NOMO-1 treated with DMSO at 0.1 percent for 48 hours (cell line): ENCODE measurements at regions not wholly inside any gene's neighbourhood (a gene's known extent, or its start where the extent isn't known, plus 50 kb on each side); places are given as distances from the start of the nearest gene placed in this dataset.

Source experiments
- DNase-seq: peaks from one replicate; lab custom pipeline; 2025; ENCODE audit not compliant: unreplicated experiment; lab: John Stamatoyannopoulos, UW

- DNase-seq: no peak
Observed at GRCh38 chr20:63116412-63117106, 99.4 kb downstream of the YTHDF1 start.

DNA sequence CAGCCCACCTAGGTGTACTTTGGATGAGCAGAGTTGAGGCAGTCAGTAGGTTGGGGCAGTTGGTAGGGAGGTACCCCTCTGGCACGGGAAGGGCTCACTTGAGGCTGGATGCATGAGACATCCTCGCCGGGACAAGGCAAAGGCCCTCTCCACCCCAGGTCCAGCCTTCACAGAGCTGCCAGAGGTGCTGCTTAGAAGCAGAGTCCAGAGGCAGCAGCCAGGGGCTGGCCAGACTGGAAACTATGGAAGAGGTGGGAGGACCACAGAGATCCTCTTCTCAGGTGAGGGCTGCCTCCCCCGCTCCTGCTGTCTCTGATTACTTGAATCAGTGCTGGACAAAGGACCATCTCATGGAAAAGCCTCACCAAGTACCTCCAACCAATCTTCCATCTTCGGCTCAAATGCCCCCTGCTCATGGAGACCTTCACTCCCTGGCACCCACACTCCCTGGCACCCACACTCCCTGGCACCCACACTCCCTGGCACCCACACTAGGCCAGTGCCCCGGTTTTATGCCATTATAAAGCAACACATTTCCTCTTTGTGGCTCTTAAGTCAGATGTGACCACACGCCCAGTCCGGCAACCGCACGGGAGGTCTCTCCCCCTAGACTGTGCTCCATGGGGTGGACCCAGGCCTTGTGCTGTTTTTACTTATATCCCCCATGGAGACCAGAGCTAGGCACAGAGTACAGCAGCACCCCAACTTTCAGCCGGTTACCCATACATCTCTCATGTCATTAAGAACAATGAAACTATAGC, 100.1 kb downstream of the YTHDF1 start:
- no peak for DNase-seq

DNA sequence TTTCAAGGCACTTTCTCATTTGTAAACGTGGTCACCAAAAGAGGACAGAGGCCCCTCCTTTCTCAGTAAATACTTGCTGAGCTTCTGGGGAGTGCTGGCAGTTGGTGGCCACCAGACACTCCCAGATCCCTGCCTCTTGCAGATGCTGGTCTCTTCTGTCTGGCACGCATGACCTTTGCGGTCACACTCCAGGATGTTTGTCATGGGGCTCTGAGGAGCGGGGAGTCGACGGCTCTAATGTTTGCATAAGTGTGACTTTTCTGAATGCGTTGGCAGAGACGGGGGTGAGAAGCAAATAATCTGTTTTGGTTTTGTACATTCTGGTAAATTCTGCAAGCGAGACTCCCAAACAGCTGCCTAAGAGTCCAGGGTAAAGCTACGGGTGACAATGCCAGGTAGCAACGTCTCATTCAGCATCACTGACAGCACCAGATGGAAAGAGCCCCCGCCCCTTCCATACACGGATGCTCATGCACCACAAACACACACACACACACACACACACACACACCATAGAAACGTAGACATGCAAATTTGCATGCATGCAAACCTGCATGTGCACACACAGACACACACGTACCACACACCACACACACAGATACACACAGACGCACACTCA, 101.1 kb downstream of the YTHDF1 start:
- no peak for DNase-seq

- DNase-seq: no peak
Observed at GRCh38 chr20:63114006-63114692, 101.8 kb downstream of the YTHDF1 start.

DNA sequence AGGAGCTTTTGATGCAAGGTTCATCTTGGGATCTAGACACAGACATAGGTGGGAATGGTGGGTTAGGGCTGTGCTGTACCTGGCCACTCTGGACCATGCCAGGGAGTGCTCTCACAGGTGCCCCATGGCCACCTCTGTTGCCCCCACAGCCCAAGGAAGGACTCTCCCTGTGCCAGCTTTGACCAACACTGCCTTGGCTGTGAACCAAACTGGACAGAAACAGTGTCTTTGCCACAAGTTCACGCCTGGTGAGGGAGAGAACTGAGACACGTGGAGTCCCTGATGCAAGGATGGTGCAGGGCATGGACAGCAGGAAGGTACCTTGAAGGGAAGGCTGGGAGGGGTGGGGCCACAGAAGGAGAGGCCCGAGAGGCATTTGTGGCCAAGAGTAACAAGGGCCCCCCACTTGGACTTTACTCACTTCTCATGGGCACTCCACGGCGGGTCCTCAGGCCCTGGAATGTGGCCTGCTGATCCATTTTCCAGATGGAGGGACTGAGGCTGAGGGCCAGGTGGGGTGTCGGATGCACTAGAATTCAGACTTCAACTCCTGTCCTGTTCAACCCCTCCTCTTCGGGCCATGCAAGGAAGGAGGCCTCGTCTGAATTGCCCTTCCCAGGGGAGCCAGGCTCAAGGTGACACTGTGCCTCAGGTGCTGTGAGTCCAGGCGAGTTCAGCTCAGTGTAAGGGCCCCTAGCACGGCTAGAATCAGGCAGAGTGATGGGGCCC, 103.3 kb downstream of the YTHDF1 start:
- no peak for DNase-seq

- DNase-seq: no peak
Observed at GRCh38 chr20:63108247-63108646, 101.5 kb upstream of the BHLHE23 start.

- no peak for DNase-seq
Observed at GRCh38 chr20:63107449-63108200, 100.9 kb upstream of the BHLHE23 start.

DNA sequence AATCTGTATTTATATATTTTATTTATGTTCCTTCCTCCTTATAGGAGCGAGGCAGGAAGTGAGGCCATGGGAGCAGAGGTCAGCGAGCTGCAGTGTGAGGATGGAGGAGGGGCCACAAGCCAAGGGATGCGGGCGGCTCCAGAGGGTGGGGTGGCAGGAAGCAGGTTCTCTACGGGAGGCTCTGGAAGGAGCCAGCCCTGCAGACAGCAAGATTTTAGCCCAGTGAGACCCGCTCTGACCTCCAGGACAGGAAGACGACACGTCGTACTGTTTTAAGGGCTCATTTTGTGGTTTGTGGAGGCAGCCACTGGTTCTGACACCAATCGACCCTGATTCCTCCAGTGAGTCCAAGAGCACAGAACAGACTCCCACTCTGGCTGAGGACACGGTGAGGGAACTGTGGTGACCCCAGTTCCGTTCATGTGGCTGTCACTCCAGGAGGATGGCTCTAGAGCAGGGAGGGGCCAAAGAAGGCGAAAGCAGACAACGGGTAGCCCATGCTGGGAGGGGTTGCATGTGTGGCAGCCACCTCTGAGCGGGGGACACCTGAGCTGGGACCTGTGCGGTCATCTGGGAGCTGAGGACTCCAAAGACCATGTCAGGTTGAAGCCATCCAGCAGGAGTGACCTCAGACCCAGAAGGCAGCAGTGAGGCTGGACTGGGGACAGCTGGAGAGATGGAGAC, 100.1 kb upstream of the BHLHE23 start:
- no peak for DNase-seq

DNA sequence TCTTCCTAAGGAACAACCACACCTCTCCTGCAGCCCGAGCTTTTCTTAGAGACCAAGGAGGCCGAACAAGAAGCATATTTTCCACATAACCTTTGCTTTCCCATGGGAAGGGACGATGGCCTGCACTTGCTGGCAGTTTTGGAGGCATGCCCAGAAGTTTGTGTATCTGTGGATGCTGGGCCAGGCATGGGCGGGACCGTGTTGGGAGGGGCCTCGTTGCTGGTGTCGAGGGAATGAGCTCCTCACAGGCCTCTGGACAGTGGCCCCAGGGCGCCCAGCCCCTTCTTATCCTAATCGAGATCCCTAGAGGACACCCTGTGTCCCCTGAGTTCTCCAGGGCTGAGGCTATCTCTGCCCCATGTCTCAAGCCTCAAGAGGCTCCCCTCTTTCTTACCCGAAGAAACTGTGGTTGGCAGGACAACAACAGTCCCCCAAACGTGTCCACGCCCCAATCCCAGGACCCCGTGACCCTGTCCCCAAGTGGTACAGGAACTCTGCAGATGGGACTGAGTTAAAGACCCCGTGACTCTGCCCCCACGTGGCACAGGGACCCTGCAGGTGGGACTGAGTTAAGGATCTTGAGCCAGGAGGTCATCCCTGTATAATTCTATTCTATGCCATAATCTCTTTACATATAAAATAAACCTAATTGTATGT, 99.5 kb upstream of the BHLHE23 start:
- no peak for DNase-seq

- DNase-seq: no peak
Observed at GRCh38 chr20:63105211-63106107, 98.7 kb upstream of the BHLHE23 start.

- DNase-seq: no peak
Observed at GRCh38 chr20:63104312-63105181, 97.8 kb upstream of the BHLHE23 start.

DNA sequence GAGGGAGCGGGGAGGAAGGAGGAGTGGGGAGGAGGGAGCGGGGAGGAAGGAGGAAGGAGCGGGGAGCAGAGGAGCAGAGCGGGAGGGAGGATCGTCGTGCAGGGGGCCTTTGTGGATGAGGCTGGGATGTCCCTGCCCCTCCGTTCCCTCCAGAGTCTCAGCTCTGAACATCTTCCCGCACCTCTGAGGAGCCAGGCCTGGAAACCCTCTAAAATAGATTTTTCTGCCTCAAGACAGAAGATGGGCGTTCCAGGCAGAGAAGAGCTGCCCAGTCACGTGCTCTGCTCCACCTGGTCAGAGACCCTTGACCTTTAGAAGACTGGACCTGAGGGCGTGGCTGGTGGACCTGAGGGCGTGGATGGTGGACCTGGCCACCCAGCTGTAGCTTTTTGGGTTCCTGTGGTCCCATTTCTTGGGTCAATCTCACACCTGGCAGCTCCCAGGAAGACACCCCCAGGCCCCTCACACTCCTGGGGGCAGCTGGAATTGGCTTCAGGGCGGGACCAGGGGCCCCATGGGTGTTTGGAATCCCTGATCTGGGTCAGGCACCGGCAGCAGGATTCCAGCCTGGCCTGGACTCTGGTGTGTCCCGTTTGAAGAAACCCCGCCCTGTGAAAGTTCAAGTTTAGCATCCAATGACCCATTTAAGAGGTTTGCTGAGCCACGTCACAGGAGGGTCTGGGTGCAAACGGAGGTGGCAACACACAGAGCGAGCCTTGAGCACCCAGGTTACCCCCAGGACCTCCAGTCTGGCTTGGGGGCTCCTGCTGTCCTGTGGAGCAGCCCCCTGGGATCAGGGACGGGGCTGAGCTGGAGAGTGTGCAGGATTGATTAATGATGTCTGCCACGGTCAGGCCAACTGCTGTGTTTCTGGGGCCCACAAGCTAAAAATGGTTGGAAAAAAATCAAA, 96.9 kb upstream of the BHLHE23 start:
- DNase-seq: no peak

DNA sequence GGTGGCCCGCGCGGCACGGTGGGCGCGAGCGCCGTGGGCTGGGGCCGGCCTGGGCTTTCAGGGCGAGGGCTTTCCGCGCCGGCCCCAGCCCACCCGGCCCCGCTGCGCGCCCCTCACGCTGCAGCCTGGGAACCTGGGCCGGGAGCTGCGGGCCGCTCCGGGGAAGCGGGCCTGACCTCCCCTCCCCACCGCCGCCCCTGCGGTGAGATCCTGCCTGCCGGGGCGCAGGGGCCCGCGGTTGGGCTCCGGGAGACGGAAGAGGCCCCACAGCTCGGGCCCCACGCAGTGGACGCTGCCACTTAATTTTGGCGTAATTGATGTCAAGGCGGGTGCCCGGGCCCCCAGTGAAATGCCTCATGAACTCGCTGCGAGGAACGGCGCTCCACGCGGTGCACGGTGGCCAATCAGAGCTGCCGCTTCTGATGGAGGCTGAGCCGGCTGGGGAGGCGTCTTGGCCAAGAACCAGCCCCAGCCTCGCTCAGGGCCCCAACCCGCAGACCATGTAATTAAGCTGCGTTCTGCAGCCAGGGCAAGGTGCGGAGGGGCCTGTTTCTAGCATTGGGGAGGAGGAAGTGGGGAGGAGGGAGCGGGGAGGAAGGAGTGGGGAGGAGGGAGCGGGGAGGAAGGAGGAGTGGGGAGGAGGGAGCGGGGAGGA, 96.1 kb upstream of the BHLHE23 start:
- peak; percentile 54 for DNase-seq

- DNase-seq: peak; percentile 17
Observed at GRCh38 chr20:63101781-63102720, 95.3 kb upstream of the BHLHE23 start.
